DMS153 treated with DMSO at 0.1 percent for 48 hours (cell line): ENCODE measurements at regions not wholly inside any gene's neighbourhood (a gene's known extent, or its start where the extent isn't known, plus 50 kb on each side); places are given as distances from the start of the nearest gene placed in this dataset.
"Not testable (repeated sequence)": the region's sequence is repeated elsewhere in the genome, so short reads cannot be mapped to it uniquely, and the experiment has no call there.

Experiments used
- DNase-seq: peaks from one replicate; lab custom pipeline; 2025; ENCODE audit not compliant: unreplicated experiment; lab: John Stamatoyannopoulos, UW

GRCh38 chr3:21979706-21980105 lies 228.7 kb upstream of the ZNF385D start:
- DNase-seq: no peak

GRCh38 chr3:21989341-21990042 lies 238.5 kb upstream of the ZNF385D start:
- DNase-seq: no peak

GRCh38 chr3:21991061-21991460 lies 240.1 kb upstream of the ZNF385D start:
- no peak for DNase-seq

- DNase-seq: no peak
Observed at GRCh38 chr3:21995079-21995607, 244.1 kb upstream of the ZNF385D start.

- no peak for DNase-seq
Observed at GRCh38 chr3:22007368-22007767, 256.4 kb upstream of the ZNF385D start.

GRCh38 chr3:22010997-22011396 lies 260.0 kb upstream of the ZNF385D start:
- DNase-seq: no peak

GRCh38 chr3:22012471-22012870 lies 261.5 kb upstream of the ZNF385D start:
- DNase-seq: no peak

GRCh38 chr3:22013641-22014040 lies 262.6 kb upstream of the ZNF385D start:
- DNase-seq: no peak

GRCh38 chr3:22016197-22016596 lies 265.2 kb upstream of the ZNF385D start:
- DNase-seq: no peak

GRCh38 chr3:22024638-22025037 lies 273.6 kb upstream of the ZNF385D start:
- DNase-seq: not testable (repeated sequence)

- DNase-seq: no peak
Observed at GRCh38 chr3:22029480-22029879, 278.5 kb upstream of the ZNF385D start.

GRCh38 chr3:22039161-22039560 lies 288.2 kb upstream of the ZNF385D start:
- no peak for DNase-seq

- no peak for DNase-seq
Observed at GRCh38 chr3:22040150-22040549, 289.1 kb upstream of the ZNF385D start.

GRCh38 chr3:22045882-22046281 lies 294.9 kb upstream of the ZNF385D start:
- DNase-seq: no peak

- DNase-seq: no peak
Observed at GRCh38 chr3:22063500-22063899, 312.5 kb upstream of the ZNF385D start.

GRCh38 chr3:22068619-22069018 lies 317.6 kb upstream of the ZNF385D start:
- DNase-seq: no peak

- DNase-seq: no peak
Observed at GRCh38 chr3:22088204-22088603, 337.2 kb upstream of the ZNF385D start.

GRCh38 chr3:22089284-22089683 lies 338.3 kb upstream of the ZNF385D start:
- peak; percentile 3 for DNase-seq

- DNase-seq: no peak
Observed at GRCh38 chr3:22091329-22091728, 340.3 kb upstream of the ZNF385D start.

- no peak for DNase-seq
Observed at GRCh38 chr3:22098021-22098420, 347.0 kb upstream of the ZNF385D start.

GRCh38 chr3:22101351-22101750 lies 350.3 kb upstream of the ZNF385D start:
- DNase-seq: no peak

- DNase-seq: no peak
Observed at GRCh38 chr3:22101811-22102210, 350.8 kb upstream of the ZNF385D start.

- DNase-seq: no peak
Observed at GRCh38 chr3:22103423-22103822, 352.4 kb upstream of the ZNF385D start.
